ENCODE measurements at regions not wholly inside any gene's neighbourhood (a gene's known extent, or its start where the extent isn't known, plus 50 kb on each side); places are given as distances from the start of the nearest gene placed in this dataset.

GRCh38 chr4:100799761-100800539 is 282.1 kb upstream of the EMCN start:
- DNase-seq = no peak

GRCh38 chr4:100797791-100798190 is 280.0 kb upstream of the EMCN start:
- no peak for DNase-seq

- DNase-seq = no peak
Observed at GRCh38 chr4:100797356-100797755, 279.5 kb upstream of the EMCN start.

- no peak for DNase-seq
Observed at GRCh38 chr4:100796332-100796731, 278.5 kb upstream of the EMCN start.

GRCh38 chr4:100795581-100795980 is 277.8 kb upstream of the EMCN start:
- no peak for DNase-seq

GRCh38 chr4:100790836-100791615 is 273.2 kb upstream of the EMCN start:
- peak; percentile 7 for DNase-seq

- DNase-seq = no peak
Observed at GRCh38 chr4:100789991-100790390, 272.2 kb upstream of the EMCN start.

- DNase-seq = no peak
Observed at GRCh38 chr4:100786481-100786880, 268.7 kb upstream of the EMCN start.

GRCh38 chr4:100782356-100782755 is 264.5 kb upstream of the EMCN start:
- DNase-seq = no peak

- no peak for DNase-seq
Observed at GRCh38 chr4:100781435-100781834, 263.6 kb upstream of the EMCN start.

- DNase-seq = no peak
Observed at GRCh38 chr4:100780126-100780525, 262.3 kb upstream of the EMCN start.

- no peak for DNase-seq
Observed at GRCh38 chr4:100778431-100778830, 260.6 kb upstream of the EMCN start.

- no peak for DNase-seq
Observed at GRCh38 chr4:100762738-100763137, 244.9 kb upstream of the EMCN start.

- DNase-seq = no peak
Observed at GRCh38 chr4:100754751-100755150, 236.9 kb upstream of the EMCN start.

GRCh38 chr4:100746141-100746739 is 228.4 kb upstream of the EMCN start:
- no peak for DNase-seq

GRCh38 chr4:100742045-100742444 is 224.2 kb upstream of the EMCN start:
- no peak for DNase-seq

- no peak for DNase-seq
Observed at GRCh38 chr4:100739426-100739825, 221.6 kb upstream of the EMCN start.

- no peak for DNase-seq
Observed at GRCh38 chr4:100738196-100739165, 220.7 kb upstream of the EMCN start.

GRCh38 chr4:100736641-100737451 is 219.0 kb upstream of the EMCN start:
- DNase-seq = peak; percentile 76

GRCh38 chr4:100728861-100729260 is 211.0 kb upstream of the EMCN start:
- no peak for DNase-seq

- DNase-seq = no peak
Observed at GRCh38 chr4:100722866-100723459, 205.1 kb upstream of the EMCN start.
